Epithelial cell of proximal tubule (primary cell): ENCODE measurements at regions not wholly inside any gene's neighbourhood (a gene's known extent, or its start where the extent isn't known, plus 50 kb on each side); places are given as distances from the start of the nearest gene placed in this dataset.

ENCODE experiments used
- DNase-seq: peaks from one replicate; pipeline ENCODE4 v3.0.0-alpha.2; 2011; ENCODE audit warnings: low read depth
- H3K4me3 ChIP-seq: 2 replicates; pipeline ENCODE4 v1.5.1; 2011; ENCODE audit warnings: low read depth, mild to moderate bottlenecking, low read length
- TF ChIP-seq, protein P1 (sequence below): conservative IDR thresholded peaks from 2 replicates; pipeline ENCODE4 v1.5.1; 2012; ENCODE audit warnings: low read depth, mild to moderate bottlenecking, low read length

- H3K4me3 ChIP-seq = no peak overlapping the region
- no peak for DNase-seq
- TF ChIP-seq, protein P1, sequence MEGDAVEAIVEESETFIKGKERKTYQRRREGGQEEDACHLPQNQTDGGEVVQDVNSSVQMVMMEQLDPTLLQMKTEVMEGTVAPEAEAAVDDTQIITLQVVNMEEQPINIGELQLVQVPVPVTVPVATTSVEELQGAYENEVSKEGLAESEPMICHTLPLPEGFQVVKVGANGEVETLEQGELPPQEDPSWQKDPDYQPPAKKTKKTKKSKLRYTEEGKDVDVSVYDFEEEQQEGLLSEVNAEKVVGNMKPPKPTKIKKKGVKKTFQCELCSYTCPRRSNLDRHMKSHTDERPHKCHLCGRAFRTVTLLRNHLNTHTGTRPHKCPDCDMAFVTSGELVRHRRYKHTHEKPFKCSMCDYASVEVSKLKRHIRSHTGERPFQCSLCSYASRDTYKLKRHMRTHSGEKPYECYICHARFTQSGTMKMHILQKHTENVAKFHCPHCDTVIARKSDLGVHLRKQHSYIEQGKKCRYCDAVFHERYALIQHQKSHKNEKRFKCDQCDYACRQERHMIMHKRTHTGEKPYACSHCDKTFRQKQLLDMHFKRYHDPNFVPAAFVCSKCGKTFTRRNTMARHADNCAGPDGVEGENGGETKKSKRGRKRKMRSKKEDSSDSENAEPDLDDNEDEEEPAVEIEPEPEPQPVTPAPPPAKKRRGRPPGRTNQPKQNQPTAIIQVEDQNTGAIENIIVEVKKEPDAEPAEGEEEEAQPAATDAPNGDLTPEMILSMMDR = no peak
These were observed 141.1 kb downstream of the QDPR start for GRCh38 chr4:17370818-17371217.

- no peak for DNase-seq
- no peak overlapping the region for H3K4me3 ChIP-seq
- TF ChIP-seq, protein P1 = no peak
These were observed 143.5 kb downstream of the QDPR start for GRCh38 chr4:17368408-17368807.

DNA sequence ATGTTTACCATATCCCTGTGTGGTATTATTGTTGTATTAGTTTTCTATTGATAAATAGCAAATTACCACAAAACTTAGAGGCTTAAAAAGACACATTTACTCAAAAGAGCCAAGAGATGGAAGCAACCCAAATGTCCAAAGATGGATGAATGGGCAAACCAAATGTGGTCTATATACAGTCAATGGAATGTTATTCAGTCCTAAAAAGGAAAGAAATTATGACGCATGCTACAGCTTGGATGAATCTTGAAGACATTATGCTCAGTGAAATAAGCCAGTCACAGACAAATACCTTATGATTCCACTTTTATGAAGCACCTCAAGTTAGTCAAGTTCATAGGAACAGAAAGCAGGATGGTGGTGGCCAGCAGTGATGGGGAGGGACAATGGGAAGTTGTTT lies 144.7 kb downstream of the QDPR start:
- no peak for DNase-seq
- no peak overlapping the region for H3K4me3 ChIP-seq
- TF ChIP-seq, protein P1 = no peak

DNA sequence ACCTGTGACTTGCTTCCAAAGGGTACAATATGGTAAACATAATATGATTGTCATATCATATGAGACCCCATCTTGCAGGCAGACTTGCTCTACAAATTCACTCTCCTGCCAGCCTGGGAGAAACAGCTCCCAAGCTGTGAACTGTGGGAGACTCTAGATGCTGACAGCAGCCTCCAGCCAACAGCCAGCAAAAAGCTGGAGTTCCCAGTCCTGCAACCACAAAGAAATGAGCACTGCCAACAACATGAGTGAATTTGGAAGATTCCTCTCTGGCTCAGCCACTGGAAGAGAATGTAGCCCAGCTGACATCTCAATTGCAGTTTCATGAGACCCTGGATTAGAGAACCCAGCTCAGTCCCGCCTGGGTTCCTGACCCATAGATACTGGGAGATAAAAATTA lies 145.4 kb downstream of the QDPR start:
- TF ChIP-seq, protein P1 = no peak
- no peak overlapping the region for H3K4me3 ChIP-seq
- DNase-seq = no peak

- no peak for DNase-seq
- no peak overlapping the region for H3K4me3 ChIP-seq
- TF ChIP-seq, protein P1 = no peak
These were observed 149.5 kb downstream of the QDPR start for GRCh38 chr4:17362430-17362829.

DNA sequence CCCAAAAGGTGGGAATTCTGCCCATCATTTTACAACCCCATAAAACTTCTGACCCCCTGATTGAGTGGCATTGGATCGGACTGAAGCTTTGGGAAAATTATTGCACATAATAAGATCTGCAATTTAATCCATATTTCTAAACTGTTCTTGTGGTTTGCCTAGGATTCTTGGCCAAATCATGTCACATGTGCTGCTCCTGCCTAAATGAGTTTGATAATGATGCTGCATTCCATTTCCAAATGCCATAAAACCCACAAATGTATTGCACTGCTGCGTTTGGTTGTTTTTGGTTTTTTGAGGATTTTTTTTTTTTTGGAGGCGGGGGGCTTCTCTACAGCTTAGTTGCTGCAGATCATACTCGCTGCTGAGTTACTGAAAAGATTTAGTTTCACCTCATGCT lies 153.6 kb downstream of the QDPR start:
- TF ChIP-seq, protein P1 = no peak
- no peak for DNase-seq
- H3K4me3 ChIP-seq = no peak overlapping the region

GRCh38 chr4:17356926-17357325 lies 155.0 kb downstream of the QDPR start:
- TF ChIP-seq, protein P1 = no peak
- no peak overlapping the region for H3K4me3 ChIP-seq
- no peak for DNase-seq
